ENCODE measurements at regions not wholly inside any gene's neighbourhood (a gene's known extent, or its start where the extent isn't known, plus 50 kb on each side); places are given as distances from the start of the nearest gene placed in this dataset.

DNA sequence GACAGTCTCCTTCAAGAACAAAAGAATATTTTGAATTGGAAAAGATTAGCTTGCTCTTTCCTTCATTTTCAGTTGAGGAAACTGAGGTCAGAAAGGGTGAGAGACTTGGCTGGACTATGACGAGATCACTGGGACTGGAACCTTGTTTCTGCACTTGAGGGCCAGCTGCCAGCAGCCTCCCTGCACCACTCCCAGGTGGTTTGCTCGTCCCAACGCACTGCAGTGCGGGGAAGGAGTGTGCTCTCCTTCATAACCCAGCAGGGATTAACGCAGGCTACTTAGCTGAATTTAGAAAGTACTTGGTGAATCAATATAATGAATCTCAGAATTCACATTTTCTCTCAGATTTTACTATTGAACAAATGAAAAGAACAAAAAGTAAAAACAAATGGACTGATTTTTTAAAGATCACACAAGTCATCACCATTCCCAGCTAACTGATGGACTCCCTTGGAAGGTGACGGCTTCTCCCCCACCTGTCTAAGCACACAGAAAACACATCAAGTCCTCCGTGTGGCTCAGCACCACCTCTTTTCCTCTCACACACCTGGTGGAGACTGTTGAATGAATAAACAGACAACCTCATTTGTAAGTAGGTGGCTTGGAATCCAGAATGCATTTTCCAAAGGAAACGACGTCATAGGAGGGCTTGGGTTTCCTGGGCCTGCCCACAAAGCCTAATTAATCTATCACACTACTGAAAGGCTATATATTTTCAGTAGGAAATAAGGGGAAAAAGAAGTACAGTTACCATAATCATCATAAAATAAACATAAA, 121.0 kb downstream of the QRSL1 start:
- TF ChIP-seq, protein P1, sequence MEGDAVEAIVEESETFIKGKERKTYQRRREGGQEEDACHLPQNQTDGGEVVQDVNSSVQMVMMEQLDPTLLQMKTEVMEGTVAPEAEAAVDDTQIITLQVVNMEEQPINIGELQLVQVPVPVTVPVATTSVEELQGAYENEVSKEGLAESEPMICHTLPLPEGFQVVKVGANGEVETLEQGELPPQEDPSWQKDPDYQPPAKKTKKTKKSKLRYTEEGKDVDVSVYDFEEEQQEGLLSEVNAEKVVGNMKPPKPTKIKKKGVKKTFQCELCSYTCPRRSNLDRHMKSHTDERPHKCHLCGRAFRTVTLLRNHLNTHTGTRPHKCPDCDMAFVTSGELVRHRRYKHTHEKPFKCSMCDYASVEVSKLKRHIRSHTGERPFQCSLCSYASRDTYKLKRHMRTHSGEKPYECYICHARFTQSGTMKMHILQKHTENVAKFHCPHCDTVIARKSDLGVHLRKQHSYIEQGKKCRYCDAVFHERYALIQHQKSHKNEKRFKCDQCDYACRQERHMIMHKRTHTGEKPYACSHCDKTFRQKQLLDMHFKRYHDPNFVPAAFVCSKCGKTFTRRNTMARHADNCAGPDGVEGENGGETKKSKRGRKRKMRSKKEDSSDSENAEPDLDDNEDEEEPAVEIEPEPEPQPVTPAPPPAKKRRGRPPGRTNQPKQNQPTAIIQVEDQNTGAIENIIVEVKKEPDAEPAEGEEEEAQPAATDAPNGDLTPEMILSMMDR (IDR thresholded peaks at IDR 0.05; ENCODE audit: low read length, missing control alignments): no peak
- DNase-seq (ENCODE audit: low read depth): no peak
- no peak overlapping the region for H3K4me3 ChIP-seq (replicated peaks; ENCODE audit: low read depth, low read length)

DNA sequence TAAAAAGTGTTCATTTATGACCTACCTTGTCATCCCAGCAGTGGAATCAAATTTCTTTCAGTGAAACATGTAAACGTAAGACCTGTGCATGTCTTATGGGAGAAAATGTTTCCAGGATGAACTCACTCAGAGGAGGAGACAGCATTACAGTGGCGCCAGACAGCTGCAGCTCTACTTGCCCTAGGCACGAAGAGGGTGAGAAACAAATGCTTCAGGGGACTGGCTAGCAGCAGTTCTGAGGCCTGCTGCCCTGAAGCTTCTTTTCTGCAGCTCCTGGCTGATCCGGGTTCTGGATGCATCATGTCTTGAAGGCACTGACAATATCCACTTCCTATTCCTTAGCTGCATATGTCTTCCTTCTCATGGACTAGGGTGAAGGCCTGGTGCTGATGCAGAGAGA, 120.2 kb downstream of the QRSL1 start:
- DNase-seq (ENCODE audit: low read depth): no peak
- TF ChIP-seq, protein P1 (IDR thresholded peaks at IDR 0.05; ENCODE audit: low read length, missing control alignments): no peak
- H3K4me3 ChIP-seq (replicated peaks; ENCODE audit: low read depth, low read length): no peak overlapping the region

DNA sequence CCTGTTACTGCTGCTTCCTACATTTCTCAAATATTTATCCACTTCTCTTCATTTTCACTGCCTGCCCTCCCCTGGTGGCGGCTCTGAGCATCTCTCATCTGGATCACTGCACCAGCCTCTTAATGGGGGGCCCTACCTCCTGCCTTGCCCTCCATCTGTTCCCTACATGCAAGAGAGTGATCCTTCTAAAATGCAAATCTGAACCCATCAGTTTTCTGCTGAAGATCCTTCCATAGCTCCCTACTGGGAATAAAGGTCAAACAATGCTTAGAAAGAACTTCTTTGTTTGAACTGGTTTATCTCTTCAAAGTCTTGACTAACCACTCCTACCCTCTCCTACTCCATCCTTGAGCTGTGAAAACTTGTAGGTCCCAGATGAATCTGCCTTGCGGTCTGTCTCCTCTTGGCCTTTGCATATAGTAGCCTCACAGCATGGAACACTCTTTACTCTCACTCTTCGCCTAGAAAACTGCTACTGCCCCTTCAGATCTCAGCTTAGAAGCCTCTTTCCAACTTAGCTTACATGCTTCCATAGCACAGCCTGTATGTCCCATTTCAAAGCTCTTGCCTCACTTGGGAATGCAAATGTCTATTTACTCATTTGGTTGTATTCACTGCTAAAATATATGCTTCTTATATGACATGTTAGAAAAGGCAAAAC, 119.3 kb downstream of the QRSL1 start:
- no peak overlapping the region for H3K4me3 ChIP-seq (replicated peaks; ENCODE audit: low read depth, low read length)
- no peak for DNase-seq (ENCODE audit: low read depth)
- TF ChIP-seq, protein P1 (IDR thresholded peaks at IDR 0.05; ENCODE audit: low read length, missing control alignments): no peak

DNA sequence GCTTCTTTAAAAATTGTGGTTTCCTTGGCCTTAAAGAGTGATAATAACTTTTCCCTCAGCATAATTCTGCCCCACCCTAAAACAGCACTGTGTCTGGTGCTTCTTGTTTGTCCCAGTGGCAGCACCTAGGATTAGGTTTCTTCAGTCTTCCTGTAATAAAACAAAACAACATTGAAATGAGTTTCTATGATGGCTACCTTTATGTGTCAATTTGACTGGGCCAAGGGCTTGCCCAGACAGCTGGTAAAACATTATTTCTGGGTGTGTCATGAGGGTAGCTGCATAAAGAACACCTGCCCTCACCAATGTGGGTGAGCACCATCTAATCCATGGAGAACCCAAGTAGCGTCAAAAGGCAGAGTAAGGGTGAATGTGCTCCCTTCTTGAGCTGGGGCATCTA, 117.8 kb downstream of the QRSL1 start:
- no peak overlapping the region for H3K4me3 ChIP-seq (replicated peaks; ENCODE audit: low read depth, low read length)
- TF ChIP-seq, protein P1 (IDR thresholded peaks at IDR 0.05; ENCODE audit: low read length, missing control alignments): no peak
- no peak for DNase-seq (ENCODE audit: low read depth)

DNA sequence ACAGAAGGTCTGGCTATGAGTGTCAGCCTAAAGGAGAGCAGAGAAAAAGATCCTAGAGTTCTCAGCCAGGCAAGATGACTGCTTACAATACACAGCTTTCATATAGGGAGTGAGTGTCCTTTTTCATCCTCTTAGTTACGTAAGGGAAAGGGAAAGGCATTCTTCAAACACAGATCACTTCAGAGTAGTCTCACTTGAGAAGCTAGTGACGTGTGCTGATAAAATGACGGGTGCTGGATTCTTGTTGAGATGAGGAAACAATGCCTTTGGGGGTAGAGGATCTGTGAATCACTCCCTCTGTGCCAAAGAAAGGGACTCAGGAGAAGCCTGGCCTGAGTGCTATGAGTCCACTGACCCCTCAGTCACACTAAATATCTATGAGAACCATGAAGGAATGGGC, 117.3 kb downstream of the QRSL1 start:
- H3K4me3 ChIP-seq (replicated peaks; ENCODE audit: low read depth, low read length): no peak overlapping the region
- TF ChIP-seq, protein P1 (IDR thresholded peaks at IDR 0.05; ENCODE audit: low read length, missing control alignments): no peak
- peak; percentile 83 for DNase-seq (ENCODE audit: low read depth)

DNA sequence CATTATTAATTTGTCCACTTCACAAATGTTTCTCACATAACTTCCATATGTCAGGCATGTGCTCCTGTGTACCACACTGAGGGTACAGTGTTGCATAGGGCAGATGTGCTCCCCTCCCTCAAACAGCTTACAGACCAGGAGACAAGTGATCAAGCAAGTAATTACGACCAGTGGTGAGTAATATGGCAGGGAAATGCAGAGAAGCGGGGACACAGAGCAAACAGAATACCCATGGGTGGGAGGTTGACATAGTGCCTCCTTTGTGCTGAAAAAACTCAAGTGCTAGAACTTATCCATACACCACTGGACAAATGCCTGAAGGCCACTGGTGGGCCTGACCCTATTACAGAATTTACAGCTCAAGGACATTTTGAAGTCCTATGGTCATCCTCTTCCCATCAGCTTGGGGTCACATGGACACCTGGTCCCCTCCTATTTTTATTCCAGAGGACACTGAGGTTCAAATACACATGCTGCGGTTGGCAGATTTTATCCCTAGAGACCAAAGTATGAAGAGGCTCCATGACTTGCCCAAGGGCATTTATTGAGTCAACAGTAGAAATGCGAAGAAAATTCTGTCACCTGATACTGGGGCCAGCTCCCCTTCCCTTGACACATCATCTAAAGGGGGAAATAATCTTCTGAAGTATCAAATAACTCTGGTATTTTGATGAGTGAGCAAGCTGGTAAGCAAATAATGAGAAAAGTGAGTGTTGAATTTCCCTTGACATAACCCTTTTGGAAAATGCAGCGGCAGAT, 116.6 kb downstream of the QRSL1 start:
- DNase-seq (ENCODE audit: low read depth): no peak
- no peak overlapping the region for H3K4me3 ChIP-seq (replicated peaks; ENCODE audit: low read depth, low read length)
- TF ChIP-seq, protein P1 (IDR thresholded peaks at IDR 0.05; ENCODE audit: low read length, missing control alignments): no peak

Measured in fibroblast of pulmonary artery (primary cell).